ENCODE measurements at regions not wholly inside any gene's neighbourhood (a gene's known extent, or its start where the extent isn't known, plus 50 kb on each side); places are given as distances from the start of the nearest gene placed in this dataset.

DNA sequence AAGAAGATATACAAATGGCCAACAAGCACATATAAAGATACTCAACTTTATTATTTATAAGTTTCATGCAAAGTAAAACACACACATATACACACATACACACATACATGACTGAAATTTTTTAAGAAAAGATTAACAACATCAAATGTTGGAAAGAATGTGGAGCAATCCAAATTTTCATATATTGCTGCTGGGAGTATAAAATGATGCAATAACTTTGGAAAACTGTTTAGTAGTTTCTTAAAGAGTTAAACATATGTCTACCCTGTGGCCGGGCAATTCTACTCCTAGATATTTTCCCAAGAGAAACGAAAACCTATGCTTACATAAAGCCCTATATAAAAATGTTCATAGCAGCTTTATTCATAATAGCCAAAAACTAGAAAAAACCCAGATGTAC is 99.8 kb upstream of the NR4A3 start (continued):
- TF ChIP-seq ESRRA (IDR thresholded peaks at IDR 0.05; ENCODE audit: borderline replicate concordance, low read length) (no peak), EHMT2 (IDR thresholded peaks at IDR 0.05; ENCODE audit: low read depth) (no peak), FOSL2 (IDR thresholded peaks at IDR 0.05) (no peak), FOSL2 (CRISPR knock-in tag; IDR thresholded peaks at IDR 0.05) (no peak), JUNB (IDR thresholded peaks at IDR 0.05) (no peak)

DNA sequence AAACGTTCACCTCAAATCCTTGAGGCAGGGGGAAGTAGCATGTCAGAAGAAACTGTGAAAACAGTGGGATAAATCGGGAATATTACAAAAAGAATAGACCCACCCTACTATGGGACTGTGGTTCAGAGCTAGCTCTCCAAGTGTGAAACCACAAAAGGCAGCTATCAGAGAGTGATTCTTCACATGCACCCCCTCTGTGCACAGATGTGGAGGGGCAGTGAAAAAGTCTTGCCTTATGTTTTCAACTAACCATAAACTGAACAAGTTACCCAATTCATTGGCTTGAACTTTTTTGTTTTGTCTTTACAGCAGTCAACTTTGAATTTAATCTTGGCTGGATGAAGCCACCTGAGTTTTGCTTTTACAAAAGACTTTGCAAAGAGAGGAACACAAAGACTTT is 98.8 kb upstream of the NR4A3 start:
- Histone ChIP-seq H3K9me3 (no peaks in the 10 kb centered on the region), H3K4me1 (no peaks in the 10 kb centered on the region), H3K27ac (no peak overlapping the region), H3K4me3 (no peak overlapping the region), H3K4me2 (no peak overlapping the region)
- ChIA-PET CTCF (no interaction called here), POLR2A (no interaction called here)
- 2% methylated on average over 2 of the region's 2 CpGs for WGBS (ENCODE audit: missing lambda C conversion rate)
- TF ChIP-seq JUNB (IDR thresholded peaks at IDR 0.05), result no peak
- TF ChIP-seq ESRRA (IDR thresholded peaks at IDR 0.05; ENCODE audit: borderline replicate concordance, low read length), result no peak
- TF ChIP-seq EP300 (IDR thresholded peaks at IDR 0.05), result no peak
- no peak for TF ChIP-seq RCOR1 (IDR thresholded peaks at IDR 0.05; ENCODE audit: low read depth, low read length)
- no peak for TF ChIP-seq CBX2 (IDR thresholded peaks at IDR 0.05; ENCODE audit: borderline replicate concordance, low read depth)
- TF ChIP-seq ZC3H11A (IDR thresholded peaks at IDR 0.05), result no peak
- TF ChIP-seq TFCP2L1 (CRISPR knock-in tag; IDR thresholded peaks at IDR 0.05), result no peak
- TF ChIP-seq, protein P1, sequence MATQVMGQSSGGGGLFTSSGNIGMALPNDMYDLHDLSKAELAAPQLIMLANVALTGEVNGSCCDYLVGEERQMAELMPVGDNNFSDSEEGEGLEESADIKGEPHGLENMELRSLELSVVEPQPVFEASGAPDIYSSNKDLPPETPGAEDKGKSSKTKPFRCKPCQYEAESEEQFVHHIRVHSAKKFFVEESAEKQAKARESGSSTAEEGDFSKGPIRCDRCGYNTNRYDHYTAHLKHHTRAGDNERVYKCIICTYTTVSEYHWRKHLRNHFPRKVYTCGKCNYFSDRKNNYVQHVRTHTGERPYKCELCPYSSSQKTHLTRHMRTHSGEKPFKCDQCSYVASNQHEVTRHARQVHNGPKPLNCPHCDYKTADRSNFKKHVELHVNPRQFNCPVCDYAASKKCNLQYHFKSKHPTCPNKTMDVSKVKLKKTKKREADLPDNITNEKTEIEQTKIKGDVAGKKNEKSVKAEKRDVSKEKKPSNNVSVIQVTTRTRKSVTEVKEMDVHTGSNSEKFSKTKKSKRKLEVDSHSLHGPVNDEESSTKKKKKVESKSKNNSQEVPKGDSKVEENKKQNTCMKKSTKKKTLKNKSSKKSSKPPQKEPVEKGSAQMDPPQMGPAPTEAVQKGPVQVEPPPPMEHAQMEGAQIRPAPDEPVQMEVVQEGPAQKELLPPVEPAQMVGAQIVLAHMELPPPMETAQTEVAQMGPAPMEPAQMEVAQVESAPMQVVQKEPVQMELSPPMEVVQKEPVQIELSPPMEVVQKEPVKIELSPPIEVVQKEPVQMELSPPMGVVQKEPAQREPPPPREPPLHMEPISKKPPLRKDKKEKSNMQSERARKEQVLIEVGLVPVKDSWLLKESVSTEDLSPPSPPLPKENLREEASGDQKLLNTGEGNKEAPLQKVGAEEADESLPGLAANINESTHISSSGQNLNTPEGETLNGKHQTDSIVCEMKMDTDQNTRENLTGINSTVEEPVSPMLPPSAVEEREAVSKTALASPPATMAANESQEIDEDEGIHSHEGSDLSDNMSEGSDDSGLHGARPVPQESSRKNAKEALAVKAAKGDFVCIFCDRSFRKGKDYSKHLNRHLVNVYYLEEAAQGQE (IDR thresholded peaks at IDR 0.05), result no peak
- TF ChIP-seq MAFK (IDR thresholded peaks at IDR 0.05; ENCODE audit: partially characterized antibody), result no peak
- TF ChIP-seq, protein P2, sequence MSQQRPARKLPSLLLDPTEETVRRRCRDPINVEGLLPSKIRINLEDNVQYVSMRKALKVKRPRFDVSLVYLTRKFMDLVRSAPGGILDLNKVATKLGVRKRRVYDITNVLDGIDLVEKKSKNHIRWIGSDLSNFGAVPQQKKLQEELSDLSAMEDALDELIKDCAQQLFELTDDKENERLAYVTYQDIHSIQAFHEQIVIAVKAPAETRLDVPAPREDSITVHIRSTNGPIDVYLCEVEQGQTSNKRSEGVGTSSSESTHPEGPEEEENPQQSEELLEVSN (IDR thresholded peaks at IDR 0.05; ENCODE audit: borderline replicate concordance, low read depth), result no peak
- TF ChIP-seq SMC3 (IDR thresholded peaks at IDR 0.05), result no peak
- no peak for TF ChIP-seq ZSCAN20 (CRISPR knock-in tag; IDR thresholded peaks at IDR 0.05)
- no peak for TF ChIP-seq HEYL (CRISPR knock-in tag; IDR thresholded peaks at IDR 0.05)
- no peak for FAIRE-seq
- no peak for ATAC-seq
- no peak for DNase-seq (ENCODE audit: low read depth in 1 of 2, low spot score in 1 of 2)

DNA sequence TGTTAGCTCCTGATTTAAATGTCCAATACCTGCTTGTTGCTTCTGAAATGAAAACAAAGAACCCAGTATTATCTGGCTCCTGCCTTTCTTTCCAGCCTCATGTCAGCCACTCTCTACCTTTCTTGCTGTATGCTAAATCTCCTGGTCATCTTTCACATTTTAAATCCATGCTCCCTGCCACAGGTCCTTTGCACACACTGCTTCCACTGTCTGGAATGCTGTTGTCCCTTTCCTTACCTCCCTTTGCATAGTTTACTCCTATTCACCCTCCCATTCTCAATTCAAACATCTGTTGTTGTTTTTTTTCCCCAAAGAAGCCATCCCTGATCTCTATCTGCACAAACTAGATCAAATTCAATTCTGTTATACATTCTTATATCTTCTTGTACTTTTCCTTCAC is 97.0 kb upstream of the NR4A3 start:
- H3K4me1 ChIP-seq, result no peaks in the 10 kb centered on the region
- no peak overlapping the region for H3K27ac ChIP-seq
- TF ChIP-seq NPAS2 (CRISPR knock-in tag; IDR thresholded peaks at IDR 0.05; ENCODE audit: borderline replicate concordance), result no peak
- TF ChIP-seq, protein P3, sequence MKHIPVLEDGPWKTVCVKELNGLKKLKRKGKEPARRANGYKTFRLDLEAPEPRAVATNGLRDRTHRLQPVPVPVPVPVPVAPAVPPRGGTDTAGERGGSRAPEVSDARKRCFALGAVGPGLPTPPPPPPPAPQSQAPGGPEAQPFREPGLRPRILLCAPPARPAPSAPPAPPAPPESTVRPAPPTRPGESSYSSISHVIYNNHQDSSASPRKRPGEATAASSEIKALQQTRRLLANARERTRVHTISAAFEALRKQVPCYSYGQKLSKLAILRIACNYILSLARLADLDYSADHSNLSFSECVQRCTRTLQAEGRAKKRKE (CRISPR knock-in tag; IDR thresholded peaks at IDR 0.05; ENCODE audit: low read depth), result no peak
- TF ChIP-seq NR3C1 (IDR thresholded peaks at IDR 0.05), result no peak
- TF ChIP-seq POLR2A (IDR thresholded peaks at IDR 0.05; ENCODE audit: low read length), result no peak
- TF ChIP-seq EHF (CRISPR knock-in tag; IDR thresholded peaks at IDR 0.05), result no peak
- TF ChIP-seq FOSB (CRISPR knock-in tag; IDR thresholded peaks at IDR 0.05), result no peak
- no peak for TF ChIP-seq TFCP2L1 (CRISPR knock-in tag; IDR thresholded peaks at IDR 0.05)
- no peak for TF ChIP-seq FOXS1 (CRISPR knock-in tag; IDR thresholded peaks at IDR 0.05)
- no peak for TF ChIP-seq RFX5 (IDR thresholded peaks at IDR 0.05)
- no peak for TF ChIP-seq HOXA7 (CRISPR knock-in tag; IDR thresholded peaks at IDR 0.05)
- no peak for TF ChIP-seq CHD4 (IDR thresholded peaks at IDR 0.05; ENCODE audit: borderline replicate concordance)
- FAIRE-seq (no peak), ATAC-seq (no peak), DNase-seq (ENCODE audit: low read depth in 1 of 2, low spot score in 1 of 2) (no peak)
- no peaks in the 10 kb centered on the region for H3K9me3 ChIP-seq
- H3K4me2 ChIP-seq, result no peak overlapping the region
- H3K4me3 ChIP-seq, result no peak overlapping the region
- CTCF ChIA-PET, result no interaction called here
- POLR2A ChIA-PET, result no interaction called here
